NCI-H2227 treated with DMSO at 0.1 percent for 48 hours (cell line): ENCODE measurements at regions not wholly inside any gene's neighbourhood (a gene's known extent, or its start where the extent isn't known, plus 50 kb on each side); places are given as distances from the start of the nearest gene placed in this dataset.

Source experiments
- DNase-seq: peaks from one replicate; lab custom pipeline; 2025; lab: John Stamatoyannopoulos, UW

DNA sequence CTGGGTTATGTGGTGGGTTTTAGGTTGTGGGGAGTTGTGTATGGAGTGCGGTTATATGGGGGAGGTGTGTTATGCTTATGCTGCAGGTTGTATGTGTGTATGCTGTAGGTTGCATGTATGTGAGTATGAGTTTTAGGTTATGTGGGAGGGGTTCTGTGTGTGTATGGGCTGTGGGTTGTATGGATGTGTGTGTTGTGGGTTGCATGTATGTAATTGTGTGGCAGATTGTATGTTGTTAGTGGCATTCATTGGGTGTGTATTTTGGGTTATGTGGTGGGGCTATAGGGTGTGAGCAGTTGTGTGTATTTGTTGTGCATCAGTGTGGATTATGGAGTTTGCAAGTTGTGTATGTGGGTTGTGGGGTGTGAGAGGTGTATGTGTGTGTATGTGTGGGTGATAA lies 277.4 kb downstream of the NPIPA8 start:
- no peak for DNase-seq

DNA sequence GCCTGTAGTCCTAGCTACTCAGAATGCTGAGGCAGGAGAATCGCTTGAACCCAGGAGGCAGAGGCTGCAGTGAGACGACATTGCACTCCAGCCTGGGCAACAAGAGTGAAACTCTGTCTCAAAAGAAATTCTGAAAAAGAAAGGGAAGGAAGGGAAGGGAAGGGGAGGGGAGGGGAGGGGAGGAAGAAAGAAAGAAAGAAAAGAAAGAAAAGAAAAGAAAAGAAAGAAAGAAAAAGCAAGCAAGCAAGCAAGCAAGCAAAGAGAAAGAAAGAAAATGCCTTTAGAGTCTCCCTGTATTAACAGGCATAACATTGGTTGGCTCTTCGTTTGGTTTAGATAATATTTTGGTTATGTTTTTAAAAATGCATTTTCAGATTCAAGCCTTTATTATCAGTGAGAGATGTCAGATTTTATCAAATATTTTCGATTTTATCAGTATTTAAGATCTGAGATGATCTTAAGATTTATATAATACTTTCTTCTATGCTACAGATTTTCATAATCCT lies 281.1 kb downstream of the NPIPA8 start:
- no peak for DNase-seq

DNA sequence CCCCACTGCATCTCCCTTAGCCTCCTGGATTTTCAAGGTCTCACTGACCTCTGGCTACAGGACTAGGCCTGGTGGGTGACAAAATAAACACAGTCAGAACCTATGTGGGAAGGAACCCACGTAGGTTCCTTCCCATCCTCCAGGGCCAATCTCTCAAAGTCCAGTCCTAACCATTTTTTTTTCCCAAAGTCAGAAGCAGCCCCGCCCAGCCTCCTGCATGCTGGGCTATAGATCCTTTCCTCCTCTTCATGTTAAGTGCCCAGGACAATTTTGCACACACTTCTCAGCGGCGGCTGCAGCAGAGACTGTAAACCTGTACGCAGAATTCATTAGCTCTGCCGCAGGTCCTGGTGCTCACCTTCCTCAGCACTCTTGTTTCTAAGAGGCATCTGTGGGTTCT lies 285.8 kb downstream of the NPIPA8 start:
- DNase-seq: no peak

DNA sequence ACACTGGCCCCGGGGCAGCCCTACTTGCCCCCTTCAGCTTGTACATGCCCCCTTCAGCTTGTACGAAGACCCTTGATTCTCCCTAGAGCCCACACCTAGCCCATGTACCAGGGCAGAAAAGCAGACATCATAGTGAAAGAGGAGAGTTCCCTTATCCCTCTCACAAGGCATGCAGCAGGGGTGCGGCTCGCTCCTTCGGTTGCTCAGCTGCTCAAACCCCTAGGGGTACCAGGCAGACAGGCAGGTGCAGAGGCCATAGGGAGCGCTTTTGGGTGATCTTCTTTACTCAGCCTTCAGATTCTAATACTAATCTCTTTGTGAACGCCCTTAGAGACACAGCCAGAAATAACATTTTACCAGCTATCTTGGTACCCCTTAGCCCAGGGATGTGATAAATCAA lies 286.3 kb downstream of the NPIPA8 start:
- DNase-seq: no peak

DNA sequence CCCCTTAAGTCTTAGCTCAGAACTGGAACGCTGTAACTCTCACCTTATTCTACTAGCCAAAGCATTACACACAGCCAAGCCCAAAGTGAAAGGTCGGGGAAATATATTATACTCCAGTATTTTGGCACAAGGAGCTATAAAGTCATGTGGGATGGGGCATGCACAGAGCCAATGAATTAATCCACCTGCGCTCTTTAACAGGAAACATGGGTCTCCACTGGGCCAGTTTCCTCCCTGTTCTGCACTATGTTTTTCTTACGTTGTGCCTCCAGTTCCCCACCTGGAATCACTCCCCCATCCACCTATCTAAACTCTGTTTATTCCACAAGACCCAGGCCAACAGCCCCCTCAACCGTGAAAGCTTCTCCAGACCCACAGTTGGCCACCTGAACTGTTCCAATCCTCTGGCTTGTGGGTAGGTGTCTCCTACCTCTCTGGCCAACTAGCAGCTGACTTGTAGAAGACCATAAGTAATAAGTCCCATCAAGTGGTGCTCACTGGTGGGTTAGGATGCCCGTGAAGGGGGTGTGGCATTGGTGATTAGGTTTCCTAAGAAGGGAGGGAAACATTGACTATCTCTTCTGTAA lies 286.9 kb downstream of the NPIPA8 start:
- DNase-seq: no peak

- DNase-seq: no peak
Observed at GRCh38 chr16:18048853-18049546, 287.5 kb downstream of the NPIPA8 start.

DNA sequence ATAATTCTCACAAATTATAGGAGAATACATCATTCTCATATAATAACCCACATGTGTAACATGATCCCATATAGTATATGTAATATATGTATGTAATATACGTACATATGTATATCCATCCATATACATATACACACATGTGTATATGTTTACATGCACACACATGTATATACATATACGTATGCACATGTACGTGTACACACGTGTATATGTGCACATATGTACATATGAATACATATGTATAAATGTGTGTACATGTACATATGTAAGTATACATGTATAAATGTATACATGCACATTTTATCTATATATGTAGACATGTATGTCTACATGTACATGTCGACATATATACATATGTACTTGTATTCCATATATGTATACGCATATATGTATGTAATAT lies 288.8 kb downstream of the NPIPA8 start:
- DNase-seq: no peak

DNA sequence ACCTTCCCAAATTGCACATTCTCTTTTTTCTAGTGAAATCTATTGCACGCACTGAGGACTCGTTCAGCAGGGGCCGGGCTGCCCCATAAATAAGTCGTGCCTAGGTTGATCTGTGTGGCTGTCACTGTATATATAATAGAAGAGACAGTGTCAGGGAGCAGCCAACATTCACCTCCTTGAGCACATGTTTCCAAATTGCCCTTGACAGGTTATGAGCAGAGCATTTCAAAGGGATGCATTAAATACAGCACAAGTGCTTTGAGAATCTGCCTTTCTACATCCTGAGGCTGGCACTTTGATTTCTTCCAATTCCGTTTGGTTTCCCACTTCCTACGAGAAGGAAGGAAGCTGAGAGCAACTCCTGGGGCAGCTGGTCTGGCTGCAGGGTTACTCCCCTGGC lies 291.2 kb downstream of the NPIPA8 start:
- no peak for DNase-seq

DNA sequence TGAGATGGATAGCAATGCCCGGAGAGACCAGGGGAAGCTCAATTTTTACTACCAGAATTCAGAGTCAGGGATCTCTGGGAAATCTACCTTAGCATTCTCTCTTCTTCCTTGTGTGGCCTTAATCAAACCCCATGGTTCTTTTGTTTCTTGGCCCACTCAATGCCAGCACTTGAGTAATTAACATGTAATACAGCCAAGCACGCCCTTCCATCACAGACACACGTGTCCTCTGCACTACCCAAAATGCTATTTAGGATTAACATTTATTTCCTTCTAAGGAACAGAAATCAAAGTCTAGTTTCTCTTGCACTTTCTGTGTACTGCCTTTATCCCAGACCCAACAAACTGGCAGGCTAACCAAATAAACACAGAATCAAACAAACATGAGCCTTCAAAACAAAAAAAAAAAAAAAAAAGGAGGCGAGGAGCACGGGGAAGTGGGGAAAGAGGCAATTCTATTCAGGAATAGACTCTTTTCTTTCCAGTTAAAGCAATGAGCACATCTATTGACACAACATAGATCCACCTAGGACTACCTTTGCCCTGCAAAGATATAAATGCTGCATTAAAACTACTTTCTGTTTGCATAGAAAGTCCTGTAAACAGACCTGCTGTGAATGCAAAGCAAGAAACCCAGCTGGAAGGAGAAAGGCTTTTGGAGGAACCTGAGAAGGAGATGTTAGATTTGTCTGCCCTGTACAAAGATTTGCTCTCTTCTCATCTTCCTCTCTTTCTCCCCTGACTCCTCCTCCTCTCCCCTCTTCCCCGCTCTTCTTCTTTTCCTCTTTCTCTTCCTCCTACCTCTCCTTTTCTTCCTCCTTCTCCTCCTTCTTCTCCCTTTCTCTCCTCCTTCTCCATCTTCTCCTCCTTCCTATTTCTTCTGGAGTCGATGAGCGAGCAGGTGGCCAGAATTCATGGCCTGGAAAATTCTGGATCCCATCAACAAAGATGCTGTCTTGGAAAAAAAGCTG lies 294.4 kb downstream of the NPIPA8 start:
- DNase-seq: no peak

DNA sequence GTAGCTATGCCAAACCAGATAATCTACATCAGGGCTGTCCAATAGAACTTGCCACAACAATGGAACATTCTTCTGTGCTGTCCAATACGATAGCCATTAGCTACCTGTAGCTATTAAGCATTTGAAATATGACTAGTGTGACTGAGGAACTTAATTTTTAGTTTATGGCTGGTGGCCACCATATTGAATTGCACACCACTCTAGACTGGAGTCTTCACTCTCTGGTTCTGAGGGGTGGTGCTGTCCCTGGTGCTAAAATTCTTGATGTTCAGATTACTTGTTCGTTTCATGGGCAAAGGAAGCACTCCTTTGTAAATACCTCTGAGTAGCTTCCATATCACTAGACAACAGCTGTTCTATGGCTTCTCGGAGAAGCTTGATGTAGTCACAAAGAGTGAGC lies 296.6 kb downstream of the NPIPA8 start:
- DNase-seq: no peak

GRCh38 chr16:18037051-18037450 lies 299.5 kb downstream of the NPIPA8 start:
- DNase-seq: no peak

- no peak for DNase-seq
Observed at GRCh38 chr16:18024611-18025010, 311.9 kb downstream of the NPIPA8 start.

DNA sequence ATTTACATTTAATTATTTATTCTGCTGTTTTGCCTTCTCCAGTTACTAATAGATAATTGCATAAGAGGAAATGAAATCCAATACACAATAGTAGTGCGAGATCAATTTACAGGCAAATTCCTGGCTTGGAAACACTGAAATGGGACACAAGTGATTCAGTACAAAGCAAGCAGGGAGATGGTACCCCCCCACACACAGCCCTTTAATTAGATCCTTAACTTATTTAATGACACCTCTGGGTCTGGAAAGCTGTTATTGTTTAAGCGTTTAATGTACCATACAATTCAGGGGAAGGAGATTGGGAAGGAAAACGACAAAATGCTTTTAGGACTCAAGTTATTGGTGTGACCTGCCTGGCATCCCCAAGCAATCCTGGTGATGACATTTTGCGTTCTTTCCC lies 318.2 kb downstream of the NPIPA8 start:
- DNase-seq: no peak

DNA sequence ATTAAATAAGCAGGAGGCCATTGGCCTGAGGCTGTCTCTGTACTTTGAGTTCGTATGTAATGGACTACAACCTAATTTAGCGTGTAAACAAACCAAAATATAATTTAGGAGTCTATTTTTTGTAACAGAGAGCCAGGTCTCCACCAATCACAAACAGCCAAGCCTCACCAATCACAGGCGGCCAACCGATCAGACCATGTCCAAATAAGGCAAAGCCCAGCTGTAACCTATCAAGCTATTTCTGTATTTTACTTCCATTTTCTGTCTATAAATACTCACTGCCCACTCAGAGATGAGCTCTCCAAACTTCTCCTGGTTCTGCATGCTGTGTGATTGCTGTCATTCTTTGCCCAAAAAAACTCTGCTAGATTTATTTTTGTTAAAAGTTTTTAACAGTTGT lies 322.7 kb downstream of the NPIPA8 start:
- DNase-seq: no peak

GRCh38 chr16:18008356-18008755 lies 328.2 kb downstream of the NPIPA8 start:
- no peak for DNase-seq

GRCh38 chr16:18003033-18003432 lies 333.5 kb downstream of the NPIPA8 start:
- DNase-seq: no peak

DNA sequence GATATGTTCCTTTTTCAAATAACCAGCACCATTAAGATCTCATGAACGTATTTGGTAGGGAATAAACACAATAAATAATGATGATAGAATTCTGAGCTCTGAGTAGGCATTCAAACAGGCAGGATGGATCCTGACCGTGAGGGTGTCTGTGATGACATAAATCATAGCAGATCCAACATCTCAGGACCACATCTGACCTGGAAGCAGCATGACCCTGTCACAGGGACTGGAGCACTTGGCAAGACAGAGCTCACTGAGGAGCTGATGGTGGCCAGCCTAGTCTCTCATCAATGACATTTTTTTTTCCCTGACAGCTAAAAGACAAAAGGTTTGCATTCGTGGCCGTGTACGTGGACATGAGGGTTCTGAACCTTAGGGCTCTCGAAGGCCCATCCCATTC lies 337.5 kb downstream of the NPIPA8 start:
- DNase-seq: no peak

DNA sequence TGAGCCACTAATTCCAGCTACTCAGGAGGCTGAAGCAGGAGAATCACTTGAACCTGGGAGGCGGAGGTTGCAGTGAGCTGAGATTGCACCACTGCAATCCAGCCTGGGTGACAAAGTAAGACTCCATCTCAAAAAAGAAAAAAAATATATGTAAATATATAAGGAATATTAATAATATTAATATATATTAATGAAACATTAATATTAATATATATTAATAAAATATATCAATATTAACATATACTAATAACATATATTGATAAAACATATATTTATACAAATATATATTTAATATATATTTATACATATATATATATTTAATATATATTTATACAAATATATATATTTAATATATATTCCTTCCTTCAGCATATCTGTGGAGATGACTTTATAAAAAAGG lies 338.0 kb downstream of the NPIPA8 start:
- no peak for DNase-seq

DNA sequence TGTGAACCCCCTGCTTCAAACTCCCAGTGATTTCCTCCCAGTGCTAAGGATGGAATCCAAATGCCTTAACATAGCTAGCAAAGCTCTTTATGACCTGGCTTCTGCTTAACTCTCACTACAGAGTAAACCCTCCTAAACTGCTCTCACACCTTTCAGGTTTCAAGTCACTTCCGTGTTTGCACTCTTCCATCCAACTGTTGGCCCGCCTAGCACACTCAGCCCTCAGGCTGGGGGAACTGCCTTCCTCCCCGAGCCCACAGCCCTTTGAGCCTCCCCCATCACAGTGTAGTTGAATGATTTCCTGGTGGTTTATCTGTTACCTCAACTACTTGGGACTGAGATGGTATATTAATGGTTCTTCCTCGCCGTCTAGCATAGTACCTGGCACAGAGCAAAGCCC lies 342.5 kb downstream of the NPIPA8 start:
- DNase-seq: no peak

- DNase-seq: no peak
Observed at GRCh38 chr16:17992416-17992815, 344.1 kb downstream of the NPIPA8 start.

GRCh38 chr16:17989255-17989654 lies 347.3 kb downstream of the NPIPA8 start:
- no peak for DNase-seq

GRCh38 chr16:17988839-17989238 lies 347.7 kb downstream of the NPIPA8 start:
- DNase-seq: no peak

GRCh38 chr16:17986991-17987390 lies 349.5 kb downstream of the NPIPA8 start:
- DNase-seq: no peak
